DMS53 treated with DMSO at 0.1 percent for 48 hours (cell line): ENCODE measurements at regions not wholly inside any gene's neighbourhood (a gene's known extent, or its start where the extent isn't known, plus 50 kb on each side); places are given as distances from the start of the nearest gene placed in this dataset.

ENCODE experiments used
- DNase-seq: peaks from one replicate; lab custom pipeline; 2025; ENCODE audit not compliant: unreplicated experiment; lab: John Stamatoyannopoulos, UW

DNA sequence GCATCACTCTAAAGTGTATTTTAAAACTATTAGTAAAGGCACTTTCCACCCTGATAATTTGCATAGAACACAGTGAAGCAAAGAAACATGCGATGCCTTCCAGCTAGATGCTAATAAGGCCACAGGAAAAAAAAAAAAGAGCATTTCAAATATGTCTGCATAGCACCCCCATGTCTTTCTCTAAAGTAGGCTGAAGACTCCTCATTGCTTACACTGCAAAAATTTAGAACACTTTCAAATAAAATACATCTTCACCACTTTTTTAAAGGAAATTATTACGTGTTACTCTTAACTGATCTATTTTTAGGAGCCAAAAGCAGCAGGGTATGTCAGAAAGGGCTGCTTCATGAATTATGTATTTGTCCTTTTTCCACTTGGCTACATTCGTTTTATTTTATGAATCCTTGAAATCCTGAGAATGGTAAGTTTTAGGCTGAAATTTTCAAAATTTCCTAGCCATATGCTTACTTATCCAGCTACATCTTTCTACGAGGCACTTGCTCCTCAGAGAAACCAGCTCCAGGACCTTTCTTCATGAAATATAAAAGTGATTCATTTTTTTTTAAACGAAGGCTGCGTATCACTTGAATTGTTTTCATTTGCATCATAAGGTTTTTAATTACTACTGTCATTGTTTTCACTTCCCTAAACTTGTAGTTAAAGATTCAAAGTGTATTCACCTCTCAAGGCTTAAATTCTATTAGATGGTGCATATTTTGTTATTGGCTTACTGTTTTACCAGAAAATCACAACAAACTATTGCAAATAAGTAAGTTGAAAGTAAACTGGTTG, 513.0 kb downstream of the PTPRC start:
- DNase-seq: no peak

DNA sequence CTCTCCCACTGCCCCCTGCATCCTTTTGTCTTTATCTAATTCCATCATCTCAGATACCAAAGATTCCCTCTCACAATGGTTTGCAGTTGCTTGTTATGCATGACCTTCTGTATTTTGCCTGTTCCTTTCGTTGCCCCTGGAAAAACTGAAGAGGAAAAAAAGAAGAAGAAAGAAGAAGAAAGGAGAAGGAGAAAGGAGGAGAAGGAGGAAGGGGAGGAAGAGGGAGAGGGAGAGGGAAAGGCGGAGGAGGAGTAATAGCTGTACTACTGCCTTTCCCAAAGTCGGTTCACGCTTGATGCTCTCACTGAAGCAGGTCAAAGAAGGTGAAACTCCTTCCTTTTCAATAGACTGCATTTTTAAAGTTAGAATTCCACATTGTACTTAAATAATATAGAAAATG, 513.8 kb downstream of the PTPRC start:
- DNase-seq: no peak

- DNase-seq: no peak
These were observed 516.6 kb downstream of the PTPRC start for GRCh38 chr1:199155166-199156019.

DNA sequence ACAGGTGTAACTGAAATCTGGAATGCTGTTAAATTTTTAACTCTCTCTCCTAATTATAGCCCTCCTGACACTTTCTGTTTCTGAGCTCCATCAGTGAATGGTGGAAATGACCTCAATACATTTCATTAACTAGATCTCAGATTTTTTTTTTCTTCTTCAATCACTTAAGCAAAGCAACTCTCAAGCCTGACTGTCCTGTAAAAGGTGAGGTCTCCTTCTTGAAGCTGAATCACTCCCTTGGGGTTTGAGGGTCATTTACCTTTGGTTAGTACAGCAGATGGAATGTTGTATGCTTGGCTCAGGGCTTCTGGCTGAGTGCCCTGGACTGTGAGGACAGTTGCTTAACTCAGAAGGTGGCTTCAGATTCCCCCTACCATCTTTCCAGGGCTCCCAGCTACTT, 518.7 kb downstream of the PTPRC start:
- DNase-seq: no peak

DNA sequence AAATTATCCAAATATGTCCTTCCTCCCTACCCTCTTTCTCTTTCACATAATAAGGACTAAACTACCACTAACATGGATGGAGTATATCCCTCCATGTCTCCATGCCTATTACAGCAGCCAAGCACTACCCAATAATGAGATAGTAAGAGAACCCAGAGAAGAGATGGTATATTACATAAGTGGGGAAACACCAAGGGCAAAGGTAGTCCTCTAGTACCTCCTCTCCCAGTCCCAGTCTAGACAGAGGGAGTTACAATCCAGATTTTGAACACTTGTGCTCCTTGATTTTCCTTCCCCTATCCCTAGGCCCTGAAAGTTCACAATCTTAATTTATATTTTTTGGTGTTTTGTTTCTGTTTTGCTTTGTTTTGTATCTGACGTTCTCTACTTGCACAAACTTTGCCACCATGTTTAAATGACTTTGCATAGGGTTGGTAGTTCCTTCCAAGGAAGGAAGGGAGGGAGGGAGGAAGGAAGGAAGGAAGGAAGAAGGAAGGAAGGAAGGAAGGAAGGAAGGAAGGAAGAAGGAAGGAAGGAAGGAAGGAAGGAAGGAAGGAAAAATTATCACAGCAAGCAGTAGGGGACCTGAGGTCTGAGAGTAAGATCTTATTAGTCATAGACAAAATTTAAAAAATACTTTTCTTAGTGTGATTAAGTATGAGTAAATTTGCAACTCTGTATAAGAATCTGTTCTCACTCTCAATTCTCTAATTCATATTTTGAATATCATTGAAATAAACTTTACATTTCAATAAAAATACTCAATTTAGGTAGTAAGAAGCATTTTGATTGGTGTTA, 521.9 kb downstream of the PTPRC start:
- DNase-seq: no peak

GRCh38 chr1:199161319-199161680, 522.5 kb downstream of the PTPRC start:
- no peak for DNase-seq

DNA sequence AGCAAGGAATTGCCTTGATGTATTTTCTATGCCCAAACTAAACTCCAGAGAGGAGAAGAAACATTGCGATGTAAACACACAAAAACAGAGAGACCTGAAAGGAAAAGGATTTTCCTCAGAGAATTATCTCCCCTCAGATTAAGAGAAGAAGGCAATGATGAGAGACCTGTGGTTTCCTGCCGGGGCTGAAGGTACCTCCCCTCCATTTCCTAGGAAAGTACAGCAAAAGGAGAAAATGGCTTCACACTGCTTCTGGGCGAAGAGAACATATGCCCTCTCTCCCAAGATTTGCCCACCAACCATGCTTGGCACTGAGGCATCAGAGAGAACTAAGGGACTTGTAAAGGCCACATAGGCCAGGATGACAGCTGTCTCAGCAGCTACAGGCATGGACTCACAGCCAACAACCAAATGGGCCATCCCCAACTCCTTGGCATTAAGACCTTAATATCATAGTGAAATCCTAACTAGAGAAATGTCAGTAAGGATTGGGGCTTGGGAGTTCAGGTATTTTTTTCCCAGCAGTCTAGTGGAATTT, 523.0 kb downstream of the PTPRC start:
- DNase-seq: no peak

GRCh38 chr1:199163267-199163666, 524.4 kb downstream of the PTPRC start:
- DNase-seq: no peak

- DNase-seq: no peak
These were observed 524.8 kb downstream of the PTPRC start for GRCh38 chr1:199163670-199164069.

- DNase-seq: no peak
These were observed 528.6 kb downstream of the PTPRC start for GRCh38 chr1:199167460-199167859.

DNA sequence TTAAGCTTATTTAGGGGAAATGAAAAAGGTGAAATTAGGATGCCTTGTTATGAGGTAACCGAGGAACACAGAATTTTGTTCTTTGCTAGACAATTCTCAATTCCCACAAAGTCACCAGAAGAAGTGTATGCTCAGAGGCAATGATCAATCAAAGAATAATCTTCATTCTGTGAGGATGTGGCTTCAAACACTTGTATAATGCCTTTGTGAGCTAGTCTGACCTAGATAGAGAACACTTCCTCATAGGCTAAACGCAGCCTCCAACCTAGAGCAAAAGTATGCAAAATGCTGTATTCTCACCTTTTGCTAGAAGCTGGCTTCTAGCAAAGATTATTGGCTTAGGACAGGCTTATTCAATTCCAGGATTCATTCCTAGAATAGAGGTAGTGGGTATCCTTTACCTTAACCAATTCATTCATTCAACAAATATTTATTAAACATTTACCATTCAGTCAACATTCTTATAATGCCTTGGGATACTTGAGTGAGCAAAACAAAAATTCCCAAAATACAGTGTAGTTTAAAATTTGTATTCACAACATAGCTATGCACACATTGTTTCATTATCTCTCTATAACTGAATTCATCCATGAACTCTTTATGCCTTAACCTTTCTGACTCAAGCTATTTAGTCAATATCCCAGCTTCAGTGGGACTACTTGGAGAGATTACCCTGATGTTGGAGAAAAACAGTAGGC, 530.2 kb downstream of the PTPRC start:
- DNase-seq: no peak

DNA sequence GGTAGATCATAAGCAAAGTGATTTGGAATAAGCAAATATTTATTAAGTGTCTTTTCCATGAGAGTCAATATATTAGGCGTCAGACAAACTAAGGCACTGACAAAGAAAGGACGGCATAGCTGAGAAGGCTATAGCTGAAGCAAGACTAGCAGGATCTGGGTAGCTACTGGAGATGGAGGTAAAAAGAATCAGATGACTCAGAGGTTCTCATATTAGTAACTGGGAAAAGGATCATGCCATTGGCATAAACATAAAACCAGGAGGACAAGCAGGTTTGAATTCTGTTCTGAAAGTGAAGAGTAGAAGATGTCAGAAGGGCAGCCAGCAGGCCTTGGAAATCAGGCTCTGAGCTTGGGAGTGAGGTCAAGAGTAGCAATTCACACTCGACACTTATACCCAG, 531.9 kb downstream of the PTPRC start:
- no peak for DNase-seq

DNA sequence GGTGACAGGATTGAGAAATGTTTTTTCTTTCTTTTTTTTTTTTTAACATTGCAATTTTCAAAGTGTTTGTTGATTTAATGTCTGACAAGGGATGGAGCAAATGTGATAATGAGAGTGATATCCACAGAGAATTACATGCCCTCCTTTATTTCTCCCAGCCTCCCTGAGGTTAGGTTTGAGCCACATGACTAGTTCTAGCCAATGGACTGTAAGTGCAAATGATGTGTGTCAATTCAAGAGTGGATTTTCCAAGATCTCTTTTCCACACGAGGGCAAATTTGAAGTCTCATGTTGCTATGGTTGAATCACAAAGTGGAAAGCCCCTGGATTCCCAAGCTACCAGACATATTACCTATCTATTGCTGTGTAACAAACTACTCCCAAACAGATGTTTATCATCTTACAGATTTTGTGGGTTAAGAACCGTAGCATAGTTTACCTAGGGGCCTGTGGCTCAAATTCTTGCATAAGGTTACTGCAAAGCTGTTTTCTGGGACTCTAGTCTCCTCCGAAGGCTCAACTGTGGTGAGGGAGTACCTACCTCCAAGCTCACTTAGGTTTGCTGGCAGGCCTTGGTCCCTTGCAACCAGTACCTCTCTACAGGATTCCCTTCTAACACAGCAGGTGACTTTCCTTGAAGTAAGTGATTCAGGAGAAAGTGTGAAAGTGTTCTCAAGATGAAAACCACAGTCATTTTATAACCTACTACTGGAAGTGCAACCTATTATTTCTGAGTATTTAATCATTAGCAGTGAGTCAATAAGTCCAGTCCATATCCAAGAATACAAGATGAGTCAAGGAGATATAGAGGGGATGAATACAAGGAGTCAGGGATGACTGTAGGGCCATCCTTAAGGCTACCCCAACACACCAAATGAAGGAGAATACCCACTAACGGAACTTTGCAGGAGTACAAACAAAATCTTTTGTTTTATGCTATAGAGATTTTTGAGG, 533.6 kb downstream of the PTPRC start:
- DNase-seq: no peak

GRCh38 chr1:199173356-199173755, 534.5 kb downstream of the PTPRC start:
- DNase-seq: no peak

DNA sequence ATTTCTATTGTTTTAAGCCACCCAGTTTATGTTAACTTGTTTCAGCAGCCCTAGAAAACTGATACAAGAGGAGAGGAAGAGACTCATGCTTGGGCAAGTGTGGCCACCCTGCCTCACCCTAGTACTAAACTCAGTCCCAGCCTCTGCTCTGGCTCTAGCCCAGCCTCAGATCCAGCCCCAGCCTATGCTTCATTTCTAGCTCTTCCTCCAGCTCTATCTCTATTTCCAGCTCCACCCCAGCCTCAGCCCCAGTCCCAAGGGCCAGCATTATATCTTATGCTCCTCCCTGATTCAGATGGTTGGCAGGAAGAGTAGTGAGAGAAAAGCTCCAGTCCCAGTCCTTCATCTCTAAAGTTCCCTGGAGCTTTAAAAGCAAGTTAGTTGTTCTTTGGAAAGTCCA, 535.5 kb downstream of the PTPRC start:
- DNase-seq: no peak

GRCh38 chr1:199176713-199177112, 537.9 kb downstream of the PTPRC start:
- DNase-seq: no peak

- DNase-seq: no peak
These were observed 538.4 kb downstream of the PTPRC start for GRCh38 chr1:199177241-199177640.

GRCh38 chr1:199178646-199179045, 539.8 kb downstream of the PTPRC start:
- DNase-seq: no peak

DNA sequence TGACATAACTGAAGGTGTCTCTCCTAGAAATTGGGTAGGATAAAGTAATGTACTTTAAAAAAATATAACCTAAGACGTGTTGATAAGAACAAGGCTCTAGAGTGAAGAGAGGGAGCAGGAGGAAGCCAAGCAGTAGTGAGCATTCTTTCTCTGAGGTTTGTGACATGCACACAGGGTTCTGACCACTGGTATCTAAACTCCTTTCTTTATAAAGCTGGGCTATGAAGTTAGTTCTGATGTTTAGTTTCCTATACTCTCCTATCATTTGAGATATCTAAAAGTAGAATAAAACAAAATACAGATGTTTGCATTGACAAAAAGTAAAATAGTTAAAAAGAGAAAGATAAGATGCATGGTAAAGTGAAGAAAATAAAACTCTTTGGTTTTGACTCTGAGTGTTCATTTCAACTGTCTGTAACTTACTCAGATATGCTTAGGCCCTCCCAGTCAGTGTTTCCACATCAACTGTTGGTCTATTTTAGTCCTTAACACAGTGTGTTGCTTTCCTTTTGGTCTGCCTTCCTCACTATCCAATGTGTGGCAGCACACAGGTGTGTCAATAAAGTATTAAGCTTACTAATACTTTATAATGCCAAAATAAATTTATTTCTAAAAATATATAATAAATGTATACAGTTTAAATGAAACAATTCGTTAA, 543.5 kb downstream of the PTPRC start:
- no peak for DNase-seq
